GM19025 (cell line): ENCODE measurements at regions not wholly inside any gene's neighbourhood (a gene's known extent, or its start where the extent isn't known, plus 50 kb on each side); places are given as distances from the start of the nearest gene placed in this dataset.

ENCODE experiments used
- ATAC-seq: cut with Tn5 transposase; IDR thresholded peaks from one replicate; pipeline ENCODE4 v1.9.1; 2021; ENCODE audit warnings: mild to moderate bottlenecking, low read depth, moderate library complexity; ENCODE audit not compliant: unreplicated experiment

DNA sequence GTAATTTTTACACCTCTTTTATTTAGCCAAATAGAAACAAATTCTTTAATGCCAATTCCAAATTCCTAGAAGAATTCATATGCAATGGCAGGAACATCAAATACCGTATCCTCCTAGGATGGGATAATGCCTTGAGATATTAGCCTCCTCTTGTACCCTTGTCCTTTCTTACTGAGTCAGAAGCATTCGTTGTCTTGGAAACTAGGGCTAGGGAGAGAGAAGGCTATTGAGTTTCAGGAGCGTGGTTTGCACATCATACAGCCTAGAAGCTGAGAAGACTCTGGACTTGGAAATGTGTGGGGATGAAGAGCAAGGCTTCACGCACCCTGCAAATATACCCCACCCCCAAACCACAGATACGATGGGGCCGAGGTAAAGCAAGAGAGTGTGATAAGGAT, 300.7 kb downstream of the SP3 start:
- no peak for ATAC-seq

GRCh38 chr2:173666171-173666888, 298.8 kb downstream of the SP3 start:
- ATAC-seq = no peak

DNA sequence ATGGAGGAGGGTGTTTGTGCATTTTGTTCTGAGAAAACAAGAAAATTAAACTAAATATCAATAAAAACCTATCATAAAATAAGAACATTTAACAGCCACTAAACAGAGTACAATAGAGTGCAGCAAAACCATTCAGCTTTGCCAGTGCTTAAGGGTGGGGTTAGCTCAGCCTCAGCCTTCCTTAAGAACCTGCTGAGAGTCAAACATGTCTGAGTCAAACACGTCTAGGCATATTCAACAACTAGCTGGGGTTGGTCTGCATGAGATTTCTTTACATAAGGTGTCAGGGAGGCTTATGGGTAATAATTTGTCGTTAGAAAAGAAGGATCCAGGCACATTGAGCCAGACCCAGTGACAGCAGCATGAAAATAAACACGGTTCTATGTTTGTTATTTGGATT, 298.2 kb downstream of the SP3 start:
- ATAC-seq = no peak

DNA sequence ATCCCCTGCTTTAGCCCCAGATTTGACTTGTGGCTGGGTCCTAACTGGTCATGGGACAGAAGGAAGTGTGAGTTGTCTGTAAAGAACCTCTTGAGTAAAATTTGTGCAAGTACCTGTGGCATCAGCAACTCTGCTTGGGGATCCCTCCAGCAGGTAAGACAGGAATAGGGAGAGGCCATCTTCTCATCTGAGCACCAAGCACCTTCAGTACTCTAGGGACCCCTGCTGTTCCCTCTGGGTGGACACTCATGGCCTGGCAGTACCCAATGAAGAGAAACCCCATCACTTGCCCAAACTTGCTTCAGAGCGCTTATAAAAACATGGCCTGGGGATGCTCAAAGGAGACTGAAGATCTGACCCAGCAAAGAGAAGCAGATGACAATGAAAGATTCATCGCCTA, 297.8 kb downstream of the SP3 start:
- ATAC-seq = no peak

- ATAC-seq = no peak
Observed at GRCh38 chr2:173669271-173669853, 295.8 kb downstream of the SP3 start.

DNA sequence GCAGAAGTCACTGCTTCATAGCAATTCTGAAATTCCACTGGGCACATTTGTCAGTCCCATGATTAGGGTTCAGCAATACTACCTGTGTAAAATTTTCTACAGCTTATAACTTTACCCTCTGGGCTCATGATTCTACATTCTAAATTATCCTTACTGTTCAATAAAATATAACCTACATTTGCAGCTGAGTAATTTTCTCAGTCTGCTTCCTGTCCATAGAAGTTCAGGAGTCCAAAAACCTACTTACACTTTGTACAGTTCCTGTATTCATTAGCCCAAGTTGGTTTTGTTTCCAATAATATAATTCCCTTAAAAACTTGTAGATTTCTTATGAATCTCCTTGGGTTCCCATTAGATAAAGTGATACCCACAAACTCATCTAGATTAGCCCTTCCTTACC, 295.3 kb downstream of the SP3 start:
- no peak for ATAC-seq

DNA sequence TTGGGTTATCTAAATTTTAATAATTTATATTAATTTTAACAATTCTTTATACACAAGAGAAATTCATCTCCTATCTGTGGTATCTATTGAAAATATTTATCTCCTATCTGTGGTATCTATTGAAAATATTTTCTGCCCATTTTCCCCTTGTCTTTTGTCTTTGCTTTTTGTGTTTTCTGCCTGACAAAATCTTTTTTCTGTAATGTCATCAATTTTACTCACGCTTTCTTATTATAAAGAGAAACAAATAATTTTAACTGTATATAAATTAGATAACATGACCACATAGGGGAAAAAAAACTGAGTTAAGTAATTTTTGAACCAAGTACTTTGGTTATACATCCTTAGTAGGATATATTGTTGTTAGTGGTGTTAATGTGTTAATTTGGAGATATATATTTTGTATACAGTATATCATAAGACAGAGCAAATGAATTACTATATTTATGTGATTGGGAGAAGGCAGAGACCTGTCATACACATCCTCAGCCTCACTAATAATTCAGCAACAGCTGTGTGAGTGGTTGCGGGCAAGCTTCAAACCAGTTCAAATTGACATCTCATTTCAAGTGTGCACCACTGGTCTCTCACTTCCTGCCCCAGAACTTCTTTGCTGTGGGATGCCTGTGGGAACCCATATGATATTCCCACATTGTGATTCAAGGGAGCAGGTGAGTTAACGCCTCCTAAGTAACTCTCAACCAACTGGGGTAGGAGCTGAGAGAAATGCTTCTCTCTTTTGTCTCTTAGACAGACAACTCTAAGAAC, 292.4 kb downstream of the SP3 start:
- ATAC-seq = no peak

DNA sequence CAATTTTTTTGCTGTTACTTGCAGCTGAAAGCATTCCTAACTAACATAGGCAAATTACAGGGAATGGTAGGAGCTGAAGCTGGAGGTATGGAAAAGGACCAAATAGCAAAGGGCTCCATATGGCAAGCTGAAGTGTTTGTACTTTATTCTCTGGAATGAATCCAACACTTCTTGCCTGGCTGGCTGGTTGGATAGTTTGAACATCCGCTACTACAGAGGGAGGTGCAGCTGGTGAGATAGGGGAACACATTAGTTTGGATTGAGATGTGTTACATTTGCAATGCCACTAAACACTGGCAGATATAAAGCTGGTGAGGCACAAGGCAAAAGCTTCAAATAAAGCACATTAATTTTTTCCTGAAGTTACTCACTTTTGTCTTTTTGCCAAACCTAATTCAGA, 291.5 kb downstream of the SP3 start:
- ATAC-seq = no peak

GRCh38 chr2:173676647-173677046, 288.5 kb downstream of the SP3 start:
- no peak for ATAC-seq

DNA sequence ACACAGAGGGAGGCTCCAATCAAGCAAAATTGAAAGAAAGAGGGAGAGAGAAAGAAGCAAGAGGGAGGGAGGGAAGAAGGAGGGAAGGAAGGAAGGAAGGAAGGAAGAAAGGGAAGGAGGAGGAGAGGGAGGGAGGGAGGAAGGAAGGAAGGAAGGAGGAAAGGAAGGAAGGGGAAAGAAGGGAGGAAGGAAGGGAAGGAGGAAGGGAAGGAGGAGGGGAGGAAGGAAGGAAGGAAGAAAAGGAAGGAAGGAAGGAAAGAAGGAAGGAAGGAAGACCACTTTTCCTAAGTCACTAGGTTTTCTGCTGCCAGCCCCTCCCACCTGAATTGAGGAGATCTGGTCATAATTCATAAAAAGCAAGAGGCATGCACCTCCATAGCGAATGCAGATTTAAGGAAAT, 287.0 kb downstream of the SP3 start:
- no peak for ATAC-seq

- no peak for ATAC-seq
Observed at GRCh38 chr2:173680574-173680973, 284.6 kb downstream of the SP3 start.

- no peak for ATAC-seq
Observed at GRCh38 chr2:173681881-173682650, 283.1 kb downstream of the SP3 start.

- ATAC-seq = no peak
Observed at GRCh38 chr2:173684896-173685459, 280.2 kb downstream of the SP3 start.

- ATAC-seq = no peak
Observed at GRCh38 chr2:173690349-173690748, 274.8 kb downstream of the SP3 start.

- no peak for ATAC-seq
Observed at GRCh38 chr2:173692068-173692467, 273.1 kb downstream of the SP3 start.

GRCh38 chr2:173693044-173693589, 272.1 kb downstream of the SP3 start:
- ATAC-seq = no peak

DNA sequence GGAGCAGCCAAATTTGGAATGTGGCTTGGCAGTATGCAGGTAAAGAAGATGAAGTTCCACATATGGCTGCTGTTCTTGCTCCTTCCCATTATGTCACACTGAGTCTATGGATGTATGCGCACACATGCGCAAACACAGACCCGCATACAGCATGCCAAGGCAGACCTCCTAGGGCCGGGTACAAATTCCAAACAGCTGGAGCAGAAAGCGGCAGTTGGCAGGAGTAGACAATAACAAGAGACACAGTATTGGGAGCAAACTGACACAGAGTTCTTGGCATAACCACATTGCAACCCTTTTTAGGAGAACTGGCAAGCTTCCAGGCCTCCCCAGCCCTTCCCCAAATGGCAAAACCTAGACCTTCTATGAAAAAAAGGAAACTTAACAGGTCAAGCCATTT, 268.9 kb downstream of the SP3 start:
- no peak for ATAC-seq

GRCh38 chr2:173697929-173698328, 267.2 kb downstream of the SP3 start:
- ATAC-seq = no peak

GRCh38 chr2:173705656-173706055, 259.5 kb downstream of the SP3 start:
- no peak for ATAC-seq

GRCh38 chr2:173706936-173707335, 258.2 kb downstream of the SP3 start:
- ATAC-seq = no peak
